H1 (cell line): ENCODE measurements at regions not wholly inside any gene's neighbourhood (a gene's known extent, or its start where the extent isn't known, plus 50 kb on each side); places are given as distances from the start of the nearest gene placed in this dataset.
A peak's percentile ranks its signal among the peaks of the same experiment; 100 is the strongest.

Experiments used
- CTCF ChIA-PET: fragments of 300-600 bp; sonication (Branson Sonifier 250); formaldehyde crosslinking; loops from one replicate; lab custom pipeline; 2021; ENCODE audit not compliant: partially characterized antibody; lab: Charles Lee
- POLR2A ChIA-PET: fragments of 300-600 bp; sonication (Branson Sonifier 250); formaldehyde crosslinking; loops from one replicate; lab custom pipeline; 2021; ENCODE audit warnings: inconsistent platforms; ENCODE audit not compliant: partially characterized antibody; lab: Charles Lee
- DNase-seq, 2 experiments: peaks; one replicate each; pipeline versions ENCODE4 v3.0.0 to v3.0.0-alpha.2; 2010 to 2022; ENCODE audit warnings: low spot score in 2 of 2, low read depth in 1 of 2, mixed read lengths in 1 of 2
- FAIRE-seq: peaks from 2 replicates; lab custom pipeline; 2011; peaks lifted over from hg19 to GRCh38; lab: Jason Lieb, UNC
- H2AFZ ChIP-seq: 2 replicates; pipeline ENCODE4 v1.8.1; 2012; ENCODE audit warnings: low read length, inconsistent platforms
- H2AK5ac ChIP-seq: 2 replicates; pipeline ENCODE4 v1.6.1; 2013; ENCODE audit warnings: low read depth, low read length
- H2BK120ac ChIP-seq: replicated peaks from 2 replicates; pipeline ENCODE3; 2013; ENCODE audit warnings: low read depth, low read length, inconsistent platforms
- H2BK12ac ChIP-seq: 2 replicates; pipeline ENCODE4 v1.6.1; 2013; ENCODE audit warnings: low read depth, low read length
- H2BK15ac ChIP-seq: 2 replicates; pipeline ENCODE4 v1.6.1; 2013; ENCODE audit warnings: low read length
- H2BK20ac ChIP-seq: 2 replicates; pipeline ENCODE4 v1.6.1; 2013; ENCODE audit warnings: low read length
- H2BK5ac ChIP-seq: 2 replicates; pipeline ENCODE4 v1.6.1; 2013; ENCODE audit warnings: low read depth, low read length
- H3K14ac ChIP-seq: 2 replicates; pipeline ENCODE4 v1.6.1; 2013; ENCODE audit warnings: inconsistent platforms; ENCODE audit not compliant: insufficient read length
- H3K18ac ChIP-seq: 2 replicates; pipeline ENCODE4 v1.6.1; 2013; ENCODE audit warnings: low read length; ENCODE audit errors: extremely low read depth
- H3K23ac ChIP-seq: 2 replicates; pipeline ENCODE4 v1.6.1; 2013; ENCODE audit warnings: inconsistent platforms; ENCODE audit not compliant: insufficient read length
- H3K23me2 ChIP-seq: 2 replicates; pipeline ENCODE4 v1.6.1; 2013; ENCODE audit warnings: low read depth, low read length
- H3K27ac ChIP-seq: 2 replicates; pipeline ENCODE4 v1.6.1; 2011; ENCODE audit warnings: low read depth, low read length, inconsistent platforms
- H3K27me3 ChIP-seq, 4 experiments: replicated peaks in 1 of 4; 1 replicate in 1 of 4; 2 replicates in 3 of 4; pipeline versions ENCODE4 v1.6.1 to v1.8.1; 2011 to 2013; ENCODE audit warnings: low read length in 3 of 4, mild to moderate bottlenecking in 3 of 4, inconsistent platforms in 2 of 4, mixed read lengths in 2 of 4, moderate library complexity in 1 of 4; ENCODE audit not compliant: control insufficient read depth in 3 of 4, insufficient read depth in 3 of 4; ENCODE audit errors: extremely low read depth in 1 of 4
- H3K36me3 ChIP-seq, 4 experiments: 2 replicates each; pipeline versions ENCODE4 v1.6.1 to v1.8.1; 2011 to 2013; ENCODE audit warnings: mild to moderate bottlenecking in 4 of 4, low read length in 3 of 4, moderate library complexity in 2 of 4, control low read depth in 1 of 4, inconsistent platforms in 1 of 4; ENCODE audit not compliant: insufficient read depth in 4 of 4, control insufficient read depth in 2 of 4
- H3K4ac ChIP-seq: replicated peaks from 2 replicates; pipeline ENCODE3; 2013; ENCODE audit warnings: low read length, low read depth, mixed read lengths, inconsistent platforms; ENCODE audit not compliant: insufficient read length
- H3K4me1 ChIP-seq, 4 experiments: replicated peaks in 1 of 4; 1 replicate in 1 of 4; 2 replicates in 3 of 4; pipeline versions ENCODE4 v1.6.1 to v1.8.1; 2011 to 2013; ENCODE audit warnings: low read length in 3 of 4, inconsistent platforms in 2 of 4, mixed read lengths in 1 of 4; ENCODE audit not compliant: insufficient read depth in 4 of 4, control insufficient read depth in 3 of 4
- H3K4me2 ChIP-seq, 2 experiments: 2 replicates each; pipeline versions ENCODE4 v1.6.1 to v1.8.1; 2011 to 2013; ENCODE audit warnings: low read depth in 2 of 2, low read length in 2 of 2, control low read depth in 1 of 2, inconsistent platforms in 1 of 2, mild to moderate bottlenecking in 1 of 2; ENCODE audit not compliant: insufficient read depth in 1 of 2
- H3K4me3 ChIP-seq, 4 experiments: fragments of 200-600, 300-600 bp in 1 of 4; sonication (generic), shearing (Covaris generic), sonication (Bioruptor Twin) in 1 of 4; 2 replicates each; pipeline versions ENCODE4 v1.5.1 to v1.8.1; 2011 to 2016; ENCODE audit warnings: low read length in 4 of 4, low read depth in 3 of 4, control low read depth in 2 of 4, inconsistent platforms in 2 of 4, mild to moderate bottlenecking in 2 of 4, mixed read lengths in 1 of 4, moderate library complexity in 1 of 4; ENCODE audit not compliant: insufficient read depth in 2 of 4; ENCODE audit errors: extremely low read depth in 1 of 4
- H3K56ac ChIP-seq: replicated peaks from 2 replicates; pipeline ENCODE3; 2013; ENCODE audit warnings: low read depth, mild to moderate bottlenecking, mixed read lengths, low read length, inconsistent platforms; ENCODE audit not compliant: insufficient read length
- H3K79me1 ChIP-seq: 2 replicates; pipeline ENCODE4 v1.6.1; 2013; ENCODE audit warnings: low read depth, low read length, control low read depth
- H3K79me2 ChIP-seq, 2 experiments: 2 replicates each; pipeline versions ENCODE4 v1.6.1 to v1.8.1; 2012 to 2013; ENCODE audit warnings: low read length in 2 of 2, mild to moderate bottlenecking in 2 of 2, inconsistent platforms in 1 of 2; ENCODE audit not compliant: insufficient read depth in 2 of 2, control insufficient read depth in 1 of 2
- H3K9ac ChIP-seq, 4 experiments: replicated peaks in 1 of 4; 1 replicate in 1 of 4; 2 replicates in 3 of 4; pipeline versions ENCODE4 v1.6.1 to v1.8.1; 2011 to 2013; ENCODE audit warnings: low read depth in 3 of 4, low read length in 3 of 4, control low read depth in 2 of 4, mild to moderate bottlenecking in 2 of 4, moderate library complexity in 2 of 4, inconsistent platforms in 1 of 4; ENCODE audit errors: extremely low read depth in 1 of 4
- H3K9me3 ChIP-seq, 2 experiments: 2 replicates each; pipeline versions ENCODE4 v1.6.1 to v1.8.1; 2012 to 2013; ENCODE audit warnings: mild to moderate bottlenecking in 2 of 2, moderate library complexity in 2 of 2, control low read depth in 1 of 2, inconsistent platforms in 1 of 2, low read depth in 1 of 2, low read length in 1 of 2, mixed read lengths in 1 of 2; ENCODE audit not compliant: insufficient read depth in 2 of 2
- H4K20me1 ChIP-seq, 2 experiments: replicated peaks in 1 of 2; 2 replicates each; pipeline versions ENCODE3 to v1.8.1; 2011 to 2013; ENCODE audit warnings: inconsistent platforms in 2 of 2, low read length in 2 of 2, mild to moderate bottlenecking in 1 of 2; ENCODE audit not compliant: insufficient read depth in 2 of 2, control insufficient read depth in 1 of 2
- H4K5ac ChIP-seq: 2 replicates; pipeline ENCODE4 v1.6.1; 2013; ENCODE audit warnings: low read length, low read depth, mixed read lengths, inconsistent platforms; ENCODE audit not compliant: insufficient read length
- H4K8ac ChIP-seq: 2 replicates; pipeline ENCODE4 v1.8.0; 2013; ENCODE audit warnings: mild to moderate bottlenecking, moderate library complexity, low read length, inconsistent platforms; ENCODE audit not compliant: insufficient read depth; ENCODE audit errors: extremely low read depth
- H4K91ac ChIP-seq: replicated peaks from 2 replicates; pipeline ENCODE3; 2013; ENCODE audit warnings: low read length, mixed read lengths, inconsistent platforms; ENCODE audit not compliant: insufficient read length
- BRCA1 ChIP-seq: IDR thresholded peaks from 2 replicates; pipeline ENCODE4 v1.6.1; 2012; ENCODE audit warnings: low read depth, low read length, improper control_type of control experiment
- CTBP2 ChIP-seq: IDR thresholded peaks from 2 replicates; pipeline ENCODE4 v1.7.0; 2011; ENCODE audit warnings: borderline replicate concordance, mild to moderate bottlenecking, moderate library complexity, mixed read lengths, low read length; ENCODE audit not compliant: insufficient read depth, insufficient read length
- GTF2F1 ChIP-seq: IDR thresholded peaks from 2 replicates; pipeline ENCODE4 v1.6.1; 2012; ENCODE audit warnings: low read depth, low read length, improper control_type of control experiment, borderline replicate concordance
- KDM1A ChIP-seq: fragments of 200-600, 300-600 bp; sonication (generic); IDR thresholded peaks from 2 replicates; pipeline ENCODE4 v1.7.1; 2016; ENCODE audit warnings: mild to moderate bottlenecking, low read length, borderline replicate concordance
- KDM4A ChIP-seq: IDR thresholded peaks from one replicate; pipeline ENCODE4 v1.7.1; 2012; ENCODE audit warnings: low read depth, mild to moderate bottlenecking, moderate library complexity, low read length, inconsistent platforms; ENCODE audit not compliant: severe bottlenecking
- NANOG ChIP-seq: IDR thresholded peaks from 2 replicates; pipeline ENCODE4 v1.6.1; 2011; ENCODE audit warnings: low read length, low read depth, mild to moderate bottlenecking, inconsistent platforms; ENCODE audit not compliant: insufficient read depth, poor library complexity, severe bottlenecking
- POU5F1 ChIP-seq: IDR thresholded peaks from 2 replicates; pipeline ENCODE4 v1.6.1; 2011; ENCODE audit warnings: low read depth, mild to moderate bottlenecking, low read length, moderate library complexity
- RNF2 ChIP-seq: fragments of 200-900, 300-1000 bp; sonication (generic); IDR thresholded peaks from 2 replicates; pipeline ENCODE4 v1.7.1; 2016; ENCODE audit warnings: borderline replicate concordance, low read depth, mild to moderate bottlenecking, antibody characterized with exemption, low read length; ENCODE audit not compliant: poor library complexity, severe bottlenecking; ENCODE audit errors: missing control alignments
- SP1 ChIP-seq: IDR thresholded peaks from 2 replicates; pipeline ENCODE4 v1.6.1; 2011; ENCODE audit warnings: low read depth, low read length
- SP2 ChIP-seq: IDR thresholded peaks from 2 replicates; pipeline ENCODE4 v1.6.1; 2012; ENCODE audit warnings: mild to moderate bottlenecking, low read length, inconsistent platforms
- WGBS, 2 experiments: shearing (Covaris generic) in 1 of 2; methylation state at CpG; one replicate each; pipeline versions ENCODE4 v1.1.6 to v1.1.7; 2013 to 2015; ENCODE audit warnings: low lambda C conversion rate in 2 of 2, mixed read lengths in 2 of 2, inconsistent platforms in 1 of 2, low coverage in 1 of 2, missing lambda C conversion rate in 1 of 2; ENCODE audit not compliant: insufficient replicate concordance in 2 of 2, insufficient coverage in 1 of 2, insufficient read length in 1 of 2; ENCODE audit errors: extremely low coverage in 1 of 2, missing lambda C conversion rate in 1 of 2; 5-methylcytosine and 5-hydroxymethylcytosine counted together

GRCh38 chr4:84336964-84337705 lies 162.0 kb downstream of the NKX6-1 start:
- no peak overlapping the region for H2BK12ac ChIP-seq
- H2BK5ac ChIP-seq = no peak overlapping the region
- no peak overlapping the region for H3K14ac ChIP-seq
- no peak overlapping the region for H3K27ac ChIP-seq
- no peak overlapping the region for H2BK120ac ChIP-seq
- no peak overlapping the region for H4K5ac ChIP-seq
- no peak overlapping the region for H4K8ac ChIP-seq
- H3K27me3 ChIP-seq = peaks cover 0 to 1% (median 0%) of the 10 kb centered on the region in 4 experiments; a peak in 1 of 7 replicates
- TF ChIP-seq CTBP2 (no peak), BRCA1 (no peak), KDM1A (no peak), RNF2 (no peak), POU5F1 (peak; percentile 79; the same call in 1 of the 2 replicates), NANOG (peak; percentile 83), KDM4A (no peak), SP1 (no peak), SP2 (no peak), GTF2F1 (no peak)
- H3K4me2 ChIP-seq = peak overlapping the region in 1 of 2 experiments; percentile 44; a peak in 1 of 4 replicates
- H3K23ac ChIP-seq = no peak overlapping the region
- H3K79me2 ChIP-seq = no peaks in the 10 kb centered on the region
- no peak overlapping the region for H3K9ac ChIP-seq
- no peak overlapping the region for H2AK5ac ChIP-seq
- H3K4ac ChIP-seq = no peak overlapping the region
- no peak overlapping the region for H3K18ac ChIP-seq
- no peak overlapping the region for H4K91ac ChIP-seq
- H2BK15ac ChIP-seq = no peak overlapping the region
- peaks cover 0 to 7% (median 0%) of the 10 kb centered on the region in 4 experiments; a peak in 3 of 7 replicates for H3K4me1 ChIP-seq
- H3K56ac ChIP-seq = no peak overlapping the region
- peaks cover 6 to 16% of the 10 kb centered on the region in 2 experiments; a peak in 3 of 4 replicates for H3K9me3 ChIP-seq
- H3K23me2 ChIP-seq = no peaks in the 10 kb centered on the region
- POLR2A ChIA-PET = no interaction called here
- peaks cover 0 to 3% (median 0%) of the 10 kb centered on the region in 4 experiments; a peak in 1 of 8 replicates for H3K36me3 ChIP-seq
- FAIRE-seq (no peak), DNase-seq (peak in 1 of 2 experiments; percentile 17)
- H2AFZ ChIP-seq = no peak overlapping the region
- no peak overlapping the region for H3K4me3 ChIP-seq
- CTCF ChIA-PET = interaction anchor here (1.0 kb wide), 1 partner anchor 67 kb away, joined by 3 read pairs; no protein-coding TSS in a partner anchor
- no peaks in the 10 kb centered on the region for H3K79me1 ChIP-seq
- 71% methylated on average over 3 of the region's 3 CpGs; no CpG with 5 or more reads in 1 of the 2 experiments for WGBS, 2 experiments
- no peaks in the 10 kb centered on the region for H4K20me1 ChIP-seq
- H2BK20ac ChIP-seq = no peak overlapping the region
